ENCODE measurements at regions not wholly inside any gene's neighbourhood (a gene's known extent, or its start where the extent isn't known, plus 50 kb on each side); places are given as distances from the start of the nearest gene placed in this dataset.

DNA sequence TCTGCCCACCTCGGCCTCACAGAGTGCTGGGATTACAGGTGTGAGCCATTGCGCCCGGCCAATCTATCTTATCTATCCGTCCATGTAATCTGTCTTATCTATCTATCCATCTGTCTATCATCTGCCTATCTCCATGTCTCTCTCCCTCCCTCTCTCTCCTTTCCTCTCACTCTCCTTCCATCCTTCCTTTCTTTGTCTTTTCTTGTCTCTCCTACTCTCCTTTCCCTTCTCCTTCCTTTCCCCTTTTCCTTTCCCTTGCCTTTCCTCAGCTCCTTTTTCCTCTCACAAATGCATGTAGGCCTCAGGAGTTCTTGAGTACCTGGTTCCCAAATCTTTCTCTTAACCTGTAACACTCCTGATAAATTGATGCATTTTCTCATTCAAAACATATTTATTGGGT is 89.3 kb upstream of the WSCD2 start:
- TF ChIP-seq EZH2 (IDR thresholded peaks at IDR 0.05; ENCODE audit: borderline replicate concordance, insufficient read depth, low read depth, low read length, poor library complexity, severe bottlenecking), result no peak
- TF ChIP-seq, protein P1, sequence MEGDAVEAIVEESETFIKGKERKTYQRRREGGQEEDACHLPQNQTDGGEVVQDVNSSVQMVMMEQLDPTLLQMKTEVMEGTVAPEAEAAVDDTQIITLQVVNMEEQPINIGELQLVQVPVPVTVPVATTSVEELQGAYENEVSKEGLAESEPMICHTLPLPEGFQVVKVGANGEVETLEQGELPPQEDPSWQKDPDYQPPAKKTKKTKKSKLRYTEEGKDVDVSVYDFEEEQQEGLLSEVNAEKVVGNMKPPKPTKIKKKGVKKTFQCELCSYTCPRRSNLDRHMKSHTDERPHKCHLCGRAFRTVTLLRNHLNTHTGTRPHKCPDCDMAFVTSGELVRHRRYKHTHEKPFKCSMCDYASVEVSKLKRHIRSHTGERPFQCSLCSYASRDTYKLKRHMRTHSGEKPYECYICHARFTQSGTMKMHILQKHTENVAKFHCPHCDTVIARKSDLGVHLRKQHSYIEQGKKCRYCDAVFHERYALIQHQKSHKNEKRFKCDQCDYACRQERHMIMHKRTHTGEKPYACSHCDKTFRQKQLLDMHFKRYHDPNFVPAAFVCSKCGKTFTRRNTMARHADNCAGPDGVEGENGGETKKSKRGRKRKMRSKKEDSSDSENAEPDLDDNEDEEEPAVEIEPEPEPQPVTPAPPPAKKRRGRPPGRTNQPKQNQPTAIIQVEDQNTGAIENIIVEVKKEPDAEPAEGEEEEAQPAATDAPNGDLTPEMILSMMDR (IDR thresholded peaks at IDR 0.05), result no peak
- intact Hi-C loops (cut with micrococcal nuclease), result no loop called here
- H3K27ac Mint-ChIP-seq, result no peak overlapping the region

DNA sequence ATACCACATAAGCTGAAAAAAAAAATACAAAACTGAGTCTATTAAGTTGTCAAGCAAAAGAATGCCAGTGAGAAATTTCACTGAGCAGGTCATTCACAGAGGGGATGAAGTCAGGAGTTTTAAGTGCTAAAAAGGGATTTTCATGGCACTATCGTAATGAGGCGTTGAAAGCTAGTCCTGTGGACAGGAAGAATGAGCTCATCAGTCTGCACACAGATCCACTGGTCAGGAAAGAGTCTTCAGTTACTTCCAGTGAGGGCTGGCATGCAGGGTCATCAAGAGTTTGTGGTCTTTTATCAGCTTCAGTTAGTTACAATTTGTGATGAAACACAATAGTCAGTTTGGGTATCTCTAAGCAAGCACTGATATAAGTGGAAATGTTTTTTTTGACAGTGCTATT is 88.1 kb upstream of the WSCD2 start:
- ChIA-PET POLR2A (no interaction called here), CTCF (no interaction called here)
- Histone ChIP-seq H3K4me1 (ENCODE audit: control insufficient read depth in 2 of 2, insufficient read depth in 2 of 2, low read length in 2 of 2) (no peaks in the 10 kb centered on the region), H3K79me2 (ENCODE audit: control insufficient read depth, insufficient read depth, low read length) (no peaks in the 10 kb centered on the region), H3K9me3 (ENCODE audit: control extremely low read depth in 1 of 3, control insufficient read depth in 2 of 3, insufficient read depth in 1 of 3, low read length in 2 of 3) (no peaks in the 10 kb centered on the region), H3K27me3 (replicated peaks in 1 of 4; ENCODE audit: control extremely low read depth in 1 of 4, control insufficient read depth in 3 of 4, insufficient read depth in 4 of 4, low read length in 3 of 4) (peaks cover 0 to 4% (median 0%) of the 10 kb centered on the region in 4 experiments), H3K9ac (ENCODE audit: low read length) (no peak overlapping the region), H3K4me2 (replicated peaks; ENCODE audit: low read depth, low read length, poor library complexity, severe bottlenecking) (no peak overlapping the region), H4K20me1 (ENCODE audit: control insufficient read depth, insufficient read depth, low read length, poor library complexity, severe bottlenecking) (no peaks in the 10 kb centered on the region), H3K27ac (ENCODE audit: low read length in 2 of 2) (no peak overlapping the region), H3K4me3 (ENCODE audit: control extremely low read depth in 1 of 5, extremely low read depth in 1 of 5, insufficient read depth in 1 of 5, low read depth in 2 of 5, low read length in 4 of 5) (no peak overlapping the region), H3K36me3 (replicated peaks in 1 of 2; ENCODE audit: control extremely low read depth in 1 of 2, control insufficient read depth in 1 of 2, extremely low read depth in 1 of 2, insufficient read depth in 2 of 2, low read length in 1 of 2) (no peaks in the 10 kb centered on the region), H2AFZ (ENCODE audit: insufficient read depth, low read depth, low read length, poor library complexity, severe bottlenecking) (no peak overlapping the region)
- H3K4me1 Mint-ChIP-seq, result no peaks in the 10 kb centered on the region
- intact Hi-C loops (cut with micrococcal nuclease), result no loop called here
- TF ChIP-seq, protein P1 (IDR thresholded peaks at IDR 0.05), result no peak
- no peak for TF ChIP-seq EZH2 (IDR thresholded peaks at IDR 0.05; ENCODE audit: borderline replicate concordance, insufficient read depth, low read depth, low read length, poor library complexity, severe bottlenecking)
- no peak for ATAC-seq (ENCODE audit: low read depth)
- H3K4me3 Mint-ChIP-seq, result no peak overlapping the region
- 83% methylated on average over 2 of the region's 2 CpGs for WGBS (ENCODE audit: insufficient coverage)
- no peaks in the 10 kb centered on the region for H3K9me3 Mint-ChIP-seq (ENCODE audit: insufficient read depth)
- no peak for DNase-seq
- peaks cover 29% of the 10 kb centered on the region for H3K27me3 Mint-ChIP-seq
- H3K27ac Mint-ChIP-seq, result no peak overlapping the region

More for the DNA sequence above, 89.3 kb upstream of the WSCD2 start:
- Histone ChIP-seq H3K4me1 (ENCODE audit: control insufficient read depth in 2 of 2, insufficient read depth in 2 of 2, low read length in 2 of 2) (no peaks in the 10 kb centered on the region), H3K36me3 (replicated peaks in 1 of 2; ENCODE audit: control extremely low read depth in 1 of 2, control insufficient read depth in 1 of 2, extremely low read depth in 1 of 2, insufficient read depth in 2 of 2, low read length in 1 of 2) (no peaks in the 10 kb centered on the region), H3K27ac (ENCODE audit: low read length in 2 of 2) (no peak overlapping the region), H3K4me3 (ENCODE audit: control extremely low read depth in 1 of 5, extremely low read depth in 1 of 5, insufficient read depth in 1 of 5, low read depth in 2 of 5, low read length in 4 of 5) (no peak overlapping the region), H3K79me2 (ENCODE audit: control insufficient read depth, insufficient read depth, low read length) (no peaks in the 10 kb centered on the region), H2AFZ (ENCODE audit: insufficient read depth, low read depth, low read length, poor library complexity, severe bottlenecking) (no peak overlapping the region), H3K4me2 (replicated peaks; ENCODE audit: low read depth, low read length, poor library complexity, severe bottlenecking) (no peak overlapping the region), H4K20me1 (ENCODE audit: control insufficient read depth, insufficient read depth, low read length, poor library complexity, severe bottlenecking) (no peaks in the 10 kb centered on the region), H3K27me3 (replicated peaks in 1 of 4; ENCODE audit: control extremely low read depth in 1 of 4, control insufficient read depth in 3 of 4, insufficient read depth in 4 of 4, low read length in 3 of 4) (no peaks in the 10 kb centered on the region), H3K9me3 (ENCODE audit: control extremely low read depth in 1 of 3, control insufficient read depth in 2 of 3, insufficient read depth in 1 of 3, low read length in 2 of 3) (no peaks in the 10 kb centered on the region), H3K9ac (ENCODE audit: low read length) (no peak overlapping the region)
- peaks cover 30% of the 10 kb centered on the region for H3K27me3 Mint-ChIP-seq
- no peak for DNase-seq
- no peak overlapping the region for H3K4me3 Mint-ChIP-seq
- no peaks in the 10 kb centered on the region for H3K9me3 Mint-ChIP-seq (ENCODE audit: insufficient read depth)
- no peaks in the 10 kb centered on the region for H3K4me1 Mint-ChIP-seq
- ChIA-PET POLR2A (no interaction called here), CTCF (no interaction called here)
- WGBS (ENCODE audit: insufficient coverage), result 93% methylated on average over 4 of the region's 4 CpGs
- ATAC-seq (ENCODE audit: low read depth), result no peak
